A549 (cell line): ENCODE measurements at regions not wholly inside any gene's neighbourhood (a gene's known extent, or its start where the extent isn't known, plus 50 kb on each side); places are given as distances from the start of the nearest gene placed in this dataset.

Source experiments
- EP300 ChIP-seq, 2 experiments: fragments of >200 bp; sonication (Bioruptor Twin); formaldehyde crosslinking; IDR thresholded peaks; 2 replicates in 1 of 2; 3 replicates in 1 of 2; pipeline ENCODE4 v1.6.1; 2016 to 2017
- JUN ChIP-seq, 2 experiments: fragments of >200 bp; sonication (Bioruptor Twin); formaldehyde crosslinking; IDR thresholded peaks; 2 replicates in 1 of 2; 3 replicates in 1 of 2; pipeline ENCODE4 v1.6.1; 2016 to 2017
- MYC ChIP-seq: IDR thresholded peaks from 2 replicates; pipeline ENCODE4 v1.6.1; 2012; ENCODE audit warnings: mild to moderate bottlenecking, inconsistent platforms, low read length, improper control_type of control experiment, borderline replicate concordance
- RAD21 ChIP-seq, 2 experiments: fragments of >200 bp in 1 of 2; sonication (Bioruptor Twin) in 1 of 2; formaldehyde crosslinking in 1 of 2; IDR thresholded peaks in 1 of 2; conservative IDR thresholded peaks in 1 of 2; 2 replicates in 1 of 2; 3 replicates in 1 of 2; pipeline ENCODE4 v1.6.1; 2012 to 2018; ENCODE audit warnings: inconsistent platforms in 1 of 2
- RARB ChIP-seq: fragments of 250-450 bp; sonication (Bioruptor Pico); IDR thresholded peaks from 2 replicates; pipeline ENCODE4 v1.8.0; 2021; ENCODE audit warnings: mild to moderate bottlenecking, moderate library complexity
- SMC3 ChIP-seq: fragments of >200 bp; sonication (Bioruptor Twin); formaldehyde crosslinking; IDR thresholded peaks from 3 replicates; pipeline ENCODE4 v1.6.1; 2018; ENCODE audit warnings: inconsistent platforms
- TFCP2L1 ChIP-seq: fragments of 250-450 bp; sonication (Bioruptor Pico); IDR thresholded peaks from 2 replicates; pipeline ENCODE4 v1.5.0; 2021; ENCODE audit warnings: mild to moderate bottlenecking
- TF ChIP-seq, protein P1 (sequence below): fragments of >200 bp; sonication (Bioruptor Twin); formaldehyde crosslinking; IDR thresholded peaks from 3 replicates; pipeline ENCODE4 v1.5.1; 2016
- TF ChIP-seq, protein P2 (sequence below): IDR thresholded peaks from 2 replicates; pipeline ENCODE4 v1.6.1; 2012
- TF ChIP-seq, protein P3 (sequence below): fragments of 450-650 bp; IDR thresholded peaks from 2 replicates; pipeline ENCODE4 v1.6.1; 2014; ENCODE audit warnings: antibody characterized with exemption

DNA sequence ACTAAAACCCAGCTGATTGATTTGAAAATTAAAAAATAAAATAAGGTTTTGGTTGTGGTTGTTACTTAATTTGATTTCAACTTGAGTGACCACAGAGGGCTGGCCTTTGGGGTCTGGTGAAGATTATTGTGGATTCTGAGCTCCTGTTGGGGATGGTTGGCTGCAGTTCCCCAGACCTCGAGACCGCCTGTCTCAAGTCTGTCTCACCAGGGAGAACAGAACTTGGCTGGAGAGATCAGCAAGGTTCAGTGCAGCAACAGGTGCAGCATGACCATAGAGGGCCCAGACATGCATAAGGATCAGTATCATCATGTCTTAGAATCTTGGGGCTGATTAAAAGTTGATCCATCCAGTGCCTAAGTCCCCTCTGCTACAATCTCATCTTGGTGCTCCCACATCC is 491.9 kb downstream of the BCOR start:
- TF ChIP-seq SMC3 = no peak
- TF ChIP-seq, protein P1, sequence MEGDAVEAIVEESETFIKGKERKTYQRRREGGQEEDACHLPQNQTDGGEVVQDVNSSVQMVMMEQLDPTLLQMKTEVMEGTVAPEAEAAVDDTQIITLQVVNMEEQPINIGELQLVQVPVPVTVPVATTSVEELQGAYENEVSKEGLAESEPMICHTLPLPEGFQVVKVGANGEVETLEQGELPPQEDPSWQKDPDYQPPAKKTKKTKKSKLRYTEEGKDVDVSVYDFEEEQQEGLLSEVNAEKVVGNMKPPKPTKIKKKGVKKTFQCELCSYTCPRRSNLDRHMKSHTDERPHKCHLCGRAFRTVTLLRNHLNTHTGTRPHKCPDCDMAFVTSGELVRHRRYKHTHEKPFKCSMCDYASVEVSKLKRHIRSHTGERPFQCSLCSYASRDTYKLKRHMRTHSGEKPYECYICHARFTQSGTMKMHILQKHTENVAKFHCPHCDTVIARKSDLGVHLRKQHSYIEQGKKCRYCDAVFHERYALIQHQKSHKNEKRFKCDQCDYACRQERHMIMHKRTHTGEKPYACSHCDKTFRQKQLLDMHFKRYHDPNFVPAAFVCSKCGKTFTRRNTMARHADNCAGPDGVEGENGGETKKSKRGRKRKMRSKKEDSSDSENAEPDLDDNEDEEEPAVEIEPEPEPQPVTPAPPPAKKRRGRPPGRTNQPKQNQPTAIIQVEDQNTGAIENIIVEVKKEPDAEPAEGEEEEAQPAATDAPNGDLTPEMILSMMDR = no peak
- no peak for TF ChIP-seq EP300 (IDR thresholded peaks at IDR 0.05)
- TF ChIP-seq, protein P2, sequence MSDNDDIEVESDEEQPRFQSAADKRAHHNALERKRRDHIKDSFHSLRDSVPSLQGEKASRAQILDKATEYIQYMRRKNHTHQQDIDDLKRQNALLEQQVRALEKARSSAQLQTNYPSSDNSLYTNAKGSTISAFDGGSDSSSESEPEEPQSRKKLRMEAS = no peak
- TF ChIP-seq MYC = no peak
- TF ChIP-seq, protein P3, sequence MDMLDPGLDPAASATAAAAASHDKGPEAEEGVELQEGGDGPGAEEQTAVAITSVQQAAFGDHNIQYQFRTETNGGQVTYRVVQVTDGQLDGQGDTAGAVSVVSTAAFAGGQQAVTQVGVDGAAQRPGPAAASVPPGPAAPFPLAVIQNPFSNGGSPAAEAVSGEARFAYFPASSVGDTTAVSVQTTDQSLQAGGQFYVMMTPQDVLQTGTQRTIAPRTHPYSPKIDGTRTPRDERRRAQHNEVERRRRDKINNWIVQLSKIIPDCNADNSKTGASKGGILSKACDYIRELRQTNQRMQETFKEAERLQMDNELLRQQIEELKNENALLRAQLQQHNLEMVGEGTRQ = no peak
- no peak for TF ChIP-seq RAD21 (conservative IDR thresholded peaks at IDR 0.05 in 1 of 2, IDR thresholded peaks at IDR 0.05 in 1 of 2)
- no peak for TF ChIP-seq JUN (IDR thresholded peaks at IDR 0.05)
- TF ChIP-seq TFCP2L1 (CRISPR knock-in tag) = no peak
- no peak for TF ChIP-seq RARB (CRISPR knock-in tag)
